Stimulated activated CD8-positive, alpha-beta memory T cell treated with anti-CD3 and anti-CD28 coated beads, Interleukin-15, amount 100 ng/mL, for 1 hour (primary cell): ENCODE measurements at regions not wholly inside any gene's neighbourhood (a gene's known extent, or its start where the extent isn't known, plus 50 kb on each side); places are given as distances from the start of the nearest gene placed in this dataset.

ENCODE experiments used
- DNase-seq: peaks from one replicate; pipeline ENCODE4 v3.0.0-alpha.2; 2020; ENCODE audit warnings: low read depth

DNA sequence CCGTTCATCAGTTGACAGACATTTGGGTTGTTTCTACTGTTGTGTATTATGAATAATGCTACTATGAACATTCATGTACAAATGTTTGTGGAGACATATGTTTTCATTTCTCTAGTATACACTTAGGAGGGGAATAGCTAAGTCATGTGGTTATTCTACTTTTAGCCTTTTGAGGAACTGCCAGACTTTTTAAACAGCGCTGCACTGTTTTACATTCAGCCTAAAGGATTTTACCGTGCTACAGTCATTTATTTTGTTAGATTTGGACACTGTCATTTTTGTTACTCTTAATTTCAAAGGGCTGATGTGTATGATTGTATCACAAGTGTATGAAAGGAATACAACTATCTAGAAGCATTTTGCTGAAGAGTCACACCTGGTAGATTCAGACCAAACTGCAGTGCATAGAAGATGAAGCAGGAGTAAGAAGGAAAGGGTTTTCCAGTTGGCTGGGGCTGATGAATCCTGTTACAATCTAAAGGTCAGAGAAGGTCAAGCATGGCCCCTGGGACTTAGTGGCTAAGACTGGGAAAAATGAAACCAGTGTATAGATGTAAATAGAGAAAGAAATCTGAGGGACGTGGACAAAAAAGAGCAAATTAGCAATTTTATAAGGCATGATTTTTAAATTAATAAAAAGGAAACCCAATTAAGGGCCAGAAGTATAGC lies 509.7 kb downstream of the PSAT1 start:
- DNase-seq = no peak

DNA sequence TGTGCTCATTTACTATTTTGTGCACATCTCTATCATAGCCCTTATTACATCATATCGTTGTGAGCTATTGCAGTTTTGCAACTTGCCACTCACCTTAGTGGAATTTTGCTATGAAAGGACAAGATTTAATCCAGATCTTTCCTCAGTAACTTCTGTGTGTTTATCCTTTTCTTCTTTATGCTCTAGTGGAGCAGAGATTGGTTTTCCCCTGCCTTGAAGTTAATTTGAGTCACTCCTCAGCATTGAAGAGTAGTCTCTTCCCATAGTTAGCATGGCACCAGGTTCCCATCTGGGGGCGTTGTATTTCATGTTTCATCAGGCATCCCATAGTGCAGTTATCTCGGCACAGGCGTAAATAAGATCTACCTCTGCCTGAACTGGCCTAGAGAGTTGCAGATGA lies 510.4 kb downstream of the PSAT1 start:
- DNase-seq = no peak

DNA sequence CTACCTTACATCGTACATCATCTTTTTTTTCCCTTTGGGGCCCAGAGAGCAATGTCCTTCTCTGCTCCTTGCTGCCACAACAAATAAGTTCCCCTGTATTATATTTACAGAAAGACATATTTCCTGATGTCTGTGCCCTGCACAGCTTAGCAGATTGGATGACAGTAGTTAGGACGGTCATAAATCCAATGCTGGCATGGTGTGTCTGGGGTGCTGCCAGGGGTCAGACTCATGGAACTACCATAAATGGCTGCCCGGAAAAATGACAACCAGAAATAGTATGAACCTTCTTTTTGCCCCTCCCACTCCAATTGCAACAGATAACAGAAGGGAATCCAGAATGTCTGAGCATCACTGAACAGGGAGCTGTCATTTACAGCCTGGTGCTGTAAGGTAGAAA lies 511.1 kb downstream of the PSAT1 start:
- no peak for DNase-seq

GRCh38 chr9:78811622-78812276 lies 514.8 kb downstream of the PSAT1 start:
- no peak for DNase-seq

DNA sequence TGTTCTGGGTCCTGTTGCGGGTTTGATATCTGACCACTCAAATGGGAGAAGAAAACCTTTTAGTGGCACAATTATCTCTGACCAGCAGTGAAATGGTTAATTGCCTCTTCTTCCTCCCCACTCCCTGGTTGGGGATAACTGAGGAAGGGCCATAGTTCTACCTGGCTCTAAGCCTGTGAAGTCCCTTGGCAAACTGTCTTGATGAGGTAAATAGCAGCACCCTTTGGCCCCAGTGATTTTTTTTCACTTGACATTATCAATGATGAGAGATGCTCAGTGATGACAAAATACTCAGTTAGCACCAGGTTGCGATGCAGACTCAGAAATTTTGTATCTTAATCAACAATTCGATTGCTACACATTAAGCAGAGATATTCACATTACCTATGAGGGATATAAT lies 515.7 kb downstream of the PSAT1 start:
- DNase-seq = no peak

GRCh38 chr9:78813602-78814180 lies 516.8 kb downstream of the PSAT1 start:
- no peak for DNase-seq

DNA sequence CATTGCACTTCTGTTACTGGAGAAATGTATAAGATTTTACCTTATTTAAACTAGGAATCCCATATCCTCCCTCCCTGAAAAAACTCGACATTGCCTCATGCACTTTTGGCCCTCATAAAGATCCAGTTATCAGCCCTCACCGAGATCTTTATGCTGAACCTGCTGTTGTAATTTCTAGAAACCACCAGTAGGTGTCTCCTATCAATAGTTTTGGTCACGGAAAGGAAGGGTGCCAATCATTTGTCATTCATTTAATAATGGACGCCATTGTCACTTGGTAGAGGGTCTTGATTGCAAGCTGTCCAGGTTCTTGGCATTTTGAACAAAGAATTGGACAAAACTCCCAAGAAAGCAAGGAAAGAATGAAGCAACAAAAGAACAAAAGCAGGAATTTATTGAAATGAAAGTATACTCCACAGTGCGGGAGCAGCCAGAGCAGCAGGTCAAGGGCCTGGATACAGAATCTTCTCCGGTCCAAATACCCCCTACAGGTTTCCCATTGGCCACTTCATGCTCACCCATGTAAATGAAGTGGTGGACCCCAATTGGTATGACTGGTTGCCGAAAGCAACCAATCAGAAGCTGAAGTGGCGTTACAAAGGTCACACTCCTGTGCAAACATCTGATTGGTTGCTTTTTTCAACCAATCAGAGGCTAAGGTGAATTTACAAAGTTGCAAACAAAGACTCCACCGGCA lies 524.3 kb downstream of the PSAT1 start:
- DNase-seq = no peak

GRCh38 chr9:78826527-78826926 lies 529.6 kb downstream of the PSAT1 start:
- no peak for DNase-seq

GRCh38 chr9:78828521-78828920 lies 531.6 kb downstream of the PSAT1 start:
- DNase-seq = no peak

GRCh38 chr9:78830301-78830700 lies 533.4 kb downstream of the PSAT1 start:
- no peak for DNase-seq

DNA sequence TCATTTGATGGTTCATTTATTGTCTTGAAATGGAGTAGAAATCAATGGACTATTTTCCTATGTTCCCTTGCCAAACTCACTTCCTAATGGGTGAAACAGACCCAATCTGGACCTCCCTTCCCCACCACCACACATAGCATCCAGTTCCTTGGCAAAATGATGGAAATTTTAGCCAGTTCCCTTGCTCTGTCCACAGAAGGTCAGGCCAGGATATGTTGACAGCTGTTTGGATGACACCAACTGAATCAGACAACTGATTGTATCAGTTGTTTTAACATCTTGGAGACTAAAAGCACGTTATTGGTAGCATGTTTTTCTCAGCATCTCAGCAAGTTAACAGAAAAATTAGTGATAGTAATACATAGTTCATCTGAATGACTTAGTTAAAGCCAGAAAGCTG lies 534.8 kb downstream of the PSAT1 start:
- DNase-seq = no peak

DNA sequence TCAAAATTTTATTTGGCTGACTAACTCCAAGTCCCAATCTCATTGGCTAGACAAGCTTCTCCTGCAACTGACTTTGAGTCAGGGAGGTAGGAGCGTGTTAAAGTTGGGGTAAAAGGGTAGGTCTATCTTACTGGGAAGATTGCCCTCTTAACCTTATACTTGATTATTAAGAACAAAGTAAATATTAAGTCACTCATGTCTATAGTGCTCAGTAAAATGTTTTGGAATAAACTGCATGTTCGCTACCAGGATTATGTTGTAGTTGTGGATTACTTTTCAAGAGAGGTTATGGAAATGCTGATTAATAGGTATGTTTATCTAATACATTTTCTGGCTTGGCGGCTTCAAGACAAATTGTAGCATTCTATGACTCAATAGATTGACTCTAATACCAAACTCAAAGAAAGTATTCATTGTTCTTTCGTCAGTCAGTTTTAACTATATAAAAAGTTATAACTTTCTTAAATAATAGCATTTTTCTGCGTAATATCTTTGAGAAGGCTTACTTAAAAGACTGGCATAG lies 539.1 kb downstream of the PSAT1 start:
- no peak for DNase-seq

- DNase-seq = no peak
Measured at GRCh38 chr9:78839252-78839651, 542.3 kb downstream of the PSAT1 start.

- DNase-seq = no peak
Measured at GRCh38 chr9:78848061-78848460, 551.1 kb downstream of the PSAT1 start.

DNA sequence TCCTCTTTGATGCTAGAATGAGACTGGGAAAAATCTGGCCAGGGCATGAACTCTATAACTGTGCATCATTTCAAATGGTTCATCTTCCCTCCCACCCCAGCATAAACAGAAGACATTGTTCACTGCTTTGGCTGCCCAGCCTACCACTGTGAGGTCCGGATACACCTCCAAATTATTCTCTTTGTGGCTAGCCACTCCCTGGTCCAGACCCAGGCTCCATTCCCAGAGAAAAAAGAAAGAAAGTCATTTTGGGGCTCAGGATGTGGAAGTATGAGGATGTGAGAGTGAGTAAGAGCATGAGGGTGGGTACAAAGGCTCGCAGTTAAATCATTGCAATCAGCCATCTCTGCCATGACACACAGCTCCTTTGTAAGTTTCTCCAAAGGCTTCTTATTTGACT lies 559.2 kb downstream of the PSAT1 start:
- DNase-seq = no peak

DNA sequence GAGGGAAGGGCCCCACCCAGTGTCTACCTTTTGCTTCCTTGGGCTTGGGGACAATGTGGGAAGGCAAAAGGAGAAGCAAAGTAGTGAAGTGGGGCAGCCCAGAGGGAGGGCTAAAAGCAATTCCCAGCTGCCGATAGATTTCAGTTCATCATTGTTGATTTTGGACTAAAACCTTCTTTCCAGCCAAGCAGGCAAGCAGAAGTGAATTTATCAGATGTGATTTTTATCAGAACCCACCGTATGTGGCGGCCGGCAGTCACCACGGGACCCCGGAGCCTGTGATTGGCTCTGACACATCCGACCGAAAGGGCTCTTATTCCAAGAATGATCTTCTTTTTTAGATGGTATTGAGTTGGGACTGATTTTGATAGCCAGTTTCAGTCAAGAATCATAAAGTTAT lies 559.9 kb downstream of the PSAT1 start:
- DNase-seq = no peak

- DNase-seq = no peak
Measured at GRCh38 chr9:78857373-78858225, 560.7 kb downstream of the PSAT1 start.

DNA sequence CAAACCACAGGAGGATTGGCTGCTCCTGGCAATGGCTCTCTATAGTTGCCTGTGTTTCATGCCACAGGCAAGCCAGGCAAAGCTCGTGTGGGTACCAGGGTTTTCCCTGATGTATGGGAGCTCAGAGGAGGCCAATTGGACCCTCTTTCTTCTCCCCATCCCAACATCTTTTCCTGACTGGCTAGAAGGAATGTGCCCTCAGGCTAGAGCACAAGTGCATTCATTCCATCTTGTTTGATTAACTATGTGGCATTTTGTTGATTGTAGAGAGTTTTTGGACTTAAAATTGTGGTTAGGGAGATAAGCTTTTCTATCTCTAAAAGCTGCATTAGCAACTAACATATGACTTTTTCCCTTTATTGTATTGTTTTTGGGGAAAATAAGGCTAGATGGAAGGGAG lies 561.3 kb downstream of the PSAT1 start:
- DNase-seq = no peak

- DNase-seq = no peak
Measured at GRCh38 chr9:78860801-78861475, 564.0 kb downstream of the PSAT1 start.

DNA sequence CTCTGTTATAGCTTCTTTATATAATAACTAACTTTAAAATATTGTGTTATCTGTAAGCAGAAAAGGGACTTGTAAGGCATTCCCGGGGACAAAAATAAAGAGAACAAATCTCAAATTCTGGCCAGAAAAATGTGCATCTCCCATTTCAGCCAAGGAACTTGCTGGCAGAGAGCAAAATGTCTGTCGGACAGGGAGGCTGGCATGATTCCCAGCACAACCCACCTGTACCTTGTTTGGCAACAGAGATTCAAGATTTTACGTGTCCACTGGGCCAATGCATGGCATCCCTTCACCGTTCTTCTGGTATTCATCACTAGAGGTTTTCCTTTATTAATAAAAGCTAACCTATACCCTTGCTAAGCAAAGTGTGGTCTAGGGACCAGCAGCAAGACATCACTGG lies 566.6 kb downstream of the PSAT1 start:
- no peak for DNase-seq

- DNase-seq = no peak
Measured at GRCh38 chr9:78865737-78866136, 568.8 kb downstream of the PSAT1 start.
